SK-N-SH treated with all-trans-retinoic acid at 6 μM for 48 hours (cell line): ENCODE measurements at regions not wholly inside any gene's neighbourhood (a gene's known extent, or its start where the extent isn't known, plus 50 kb on each side); places are given as distances from the start of the nearest gene placed in this dataset.

Source experiments
- ATAC-seq: fragments of 200-7000 bp; cut with Tn5 transposase; 3 replicates; pipeline ENCODE4 v1.9.1; 2020; ENCODE audit warnings: mild to moderate bottlenecking, moderate library complexity
- ARNTL ChIP-seq: fragments of 450-650 bp; formaldehyde crosslinking; IDR thresholded peaks from 2 replicates; pipeline ENCODE4 v1.5.0; 2020; ENCODE audit warnings: low read depth, mild to moderate bottlenecking, moderate library complexity, borderline replicate concordance
- BACH2 ChIP-seq: fragments of 250-450 bp; sonication (Bioruptor Pico); IDR thresholded peaks from 2 replicates; pipeline ENCODE4 v1.9.0; 2021; ENCODE audit warnings: mild to moderate bottlenecking, borderline replicate concordance
- CSDC2 ChIP-seq: fragments of 250-450 bp; sonication (Bioruptor Pico); IDR thresholded peaks from 2 replicates; pipeline ENCODE4 v1.5.0; 2020; ENCODE audit warnings: mild to moderate bottlenecking, moderate library complexity
- CSRNP3 ChIP-seq: fragments of 250-450 bp; sonication (Bioruptor Pico); IDR thresholded peaks from 2 replicates; pipeline ENCODE4 v1.5.1; 2021; ENCODE audit warnings: mild to moderate bottlenecking, moderate library complexity
- ESRRG ChIP-seq: fragments of 250-450 bp; sonication (Bioruptor Pico); IDR thresholded peaks from 2 replicates; pipeline ENCODE4 v1.6.1; 2021; ENCODE audit warnings: mild to moderate bottlenecking
- GLIS3 ChIP-seq: fragments of 250-450 bp; sonication (Bioruptor Pico); IDR thresholded peaks from 2 replicates; pipeline ENCODE4 v1.5.0; 2020; ENCODE audit warnings: mild to moderate bottlenecking, moderate library complexity
- ISL1 ChIP-seq: fragments of 250-450 bp; sonication (Bioruptor Pico); IDR thresholded peaks from 2 replicates; pipeline ENCODE4 v2.1.2; 2022; ENCODE audit warnings: mild to moderate bottlenecking, moderate library complexity
- OSR1 ChIP-seq: fragments of 250-450 bp; sonication (Bioruptor Pico); IDR thresholded peaks from 2 replicates; pipeline ENCODE4 v1.8.0; 2022; ENCODE audit warnings: moderate library complexity, mild to moderate bottlenecking, inconsistent platforms
- POU6F1 ChIP-seq: fragments of 250-450 bp; sonication (Bioruptor Pico); IDR thresholded peaks from 2 replicates; pipeline ENCODE4 v1.8.0; 2021; ENCODE audit warnings: low read depth, mild to moderate bottlenecking, moderate library complexity, borderline replicate concordance
- PPARA ChIP-seq: fragments of 250-450 bp; sonication (Bioruptor Pico); IDR thresholded peaks from 2 replicates; pipeline ENCODE4 v1.5.0; 2020; ENCODE audit warnings: mild to moderate bottlenecking, borderline replicate concordance
- RARB ChIP-seq: fragments of 250-450 bp; sonication (Bioruptor Pico); IDR thresholded peaks from 2 replicates; pipeline ENCODE4 v1.8.0; 2021; ENCODE audit warnings: mild to moderate bottlenecking, moderate library complexity
- SNAI2 ChIP-seq: fragments of 250-450 bp; sonication (Bioruptor Pico); IDR thresholded peaks from 2 replicates; pipeline ENCODE4 v1.5.0; 2020; ENCODE audit warnings: mild to moderate bottlenecking, moderate library complexity
- TOX ChIP-seq: fragments of 250-450 bp; sonication (Bioruptor Pico); IDR thresholded peaks from 2 replicates; pipeline ENCODE4 v1.8.0; 2021; ENCODE audit warnings: mild to moderate bottlenecking, moderate library complexity, borderline replicate concordance
- ZC3H10 ChIP-seq: fragments of 250-450 bp; sonication (Bioruptor Pico); IDR thresholded peaks from 2 replicates; pipeline ENCODE4 v1.5.1; 2021; ENCODE audit warnings: mild to moderate bottlenecking, moderate library complexity
- ZFP3 ChIP-seq: fragments of 250-450 bp; sonication (Bioruptor Pico); IDR thresholded peaks from 2 replicates; pipeline ENCODE4 v1.5.0; 2020; ENCODE audit warnings: mild to moderate bottlenecking, moderate library complexity
- ZFP30 ChIP-seq: fragments of 450-650 bp; formaldehyde crosslinking; IDR thresholded peaks from 2 replicates; pipeline ENCODE4 v1.5.0; 2022; ENCODE audit warnings: mild to moderate bottlenecking, moderate library complexity
- ZNF565 ChIP-seq: fragments of 450-650 bp; formaldehyde crosslinking; conservative IDR thresholded peaks from 2 replicates; pipeline ENCODE4 v1.5.0; 2020; ENCODE audit warnings: low read depth, mild to moderate bottlenecking, moderate library complexity
- ZNF70 ChIP-seq: fragments of 450-650 bp; formaldehyde crosslinking; IDR thresholded peaks from 2 replicates; pipeline ENCODE4 v1.5.0; 2020; ENCODE audit warnings: mild to moderate bottlenecking, moderate library complexity
- ZNF8 ChIP-seq: fragments of 450-650 bp; formaldehyde crosslinking; IDR thresholded peaks from 2 replicates; pipeline ENCODE4 v1.5.0; 2020; ENCODE audit warnings: mild to moderate bottlenecking, moderate library complexity
- TF ChIP-seq, protein P1 (sequence below): fragments of 250-450 bp; sonication (Bioruptor Pico); IDR thresholded peaks from 2 replicates; pipeline ENCODE4 v1.5.1; 2020; ENCODE audit warnings: low read depth, mild to moderate bottlenecking, moderate library complexity
- TF ChIP-seq, protein P2 (sequence below): fragments of 250-450 bp; sonication (Bioruptor Pico); IDR thresholded peaks from 2 replicates; pipeline ENCODE4 v1.8.0; 2020; ENCODE audit warnings: mild to moderate bottlenecking, moderate library complexity, borderline replicate concordance

- TF ChIP-seq GLIS3 (CRISPR knock-in tag) = no peak
- no peak for TF ChIP-seq BACH2
- no peak for TF ChIP-seq PPARA (CRISPR knock-in tag)
- no peak for TF ChIP-seq ESRRG
- TF ChIP-seq, protein P1, sequence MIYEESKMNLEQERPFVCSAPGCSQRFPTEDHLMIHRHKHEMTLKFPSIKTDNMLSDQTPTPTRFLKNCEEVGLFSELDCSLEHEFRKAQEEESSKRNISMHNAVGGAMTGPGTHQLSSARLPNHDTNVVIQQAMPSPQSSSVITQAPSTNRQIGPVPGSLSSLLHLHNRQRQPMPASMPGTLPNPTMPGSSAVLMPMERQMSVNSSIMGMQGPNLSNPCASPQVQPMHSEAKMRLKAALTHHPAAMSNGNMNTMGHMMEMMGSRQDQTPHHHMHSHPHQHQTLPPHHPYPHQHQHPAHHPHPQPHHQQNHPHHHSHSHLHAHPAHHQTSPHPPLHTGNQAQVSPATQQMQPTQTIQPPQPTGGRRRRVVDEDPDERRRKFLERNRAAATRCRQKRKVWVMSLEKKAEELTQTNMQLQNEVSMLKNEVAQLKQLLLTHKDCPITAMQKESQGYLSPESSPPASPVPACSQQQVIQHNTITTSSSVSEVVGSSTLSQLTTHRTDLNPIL (CRISPR knock-in tag) = no peak
- TF ChIP-seq RARB (CRISPR knock-in tag) = no peak
- TF ChIP-seq ZFP30 = no peak
- no peak for TF ChIP-seq ZNF70 (CRISPR knock-in tag)
- TF ChIP-seq CSRNP3 (CRISPR knock-in tag) = no peak
- no peak for TF ChIP-seq OSR1
- TF ChIP-seq ARNTL = no peak
- TF ChIP-seq ISL1 (CRISPR knock-in tag) = no peak
- no peak for TF ChIP-seq ZNF8
- no peak for TF ChIP-seq CSDC2 (CRISPR knock-in tag)
- no peak for TF ChIP-seq ZFP3 (CRISPR knock-in tag)
- TF ChIP-seq TOX (CRISPR knock-in tag) = no peak
- no peak for TF ChIP-seq POU6F1
- no peak for ATAC-seq
These were observed 91.0 kb downstream of the IGLL5 start for GRCh38 chr22:22978637-22979036.

GRCh38 chr22:22979121-22979724 is 91.1 kb upstream of the GNAZ start:
- ATAC-seq = no peak
- TF ChIP-seq OSR1 (no peak), ZNF565 (CRISPR knock-in tag) (no peak), BACH2 (no peak), CSDC2 (CRISPR knock-in tag) (no peak), ZC3H10 (no peak), SNAI2 (CRISPR knock-in tag) (no peak), ZFP3 (CRISPR knock-in tag) (no peak), TOX (CRISPR knock-in tag) (no peak), ESRRG (no peak), ZFP30 (no peak), PPARA (CRISPR knock-in tag) (no peak)
- TF ChIP-seq, protein P1 (CRISPR knock-in tag) = no peak
- TF ChIP-seq, protein P2, sequence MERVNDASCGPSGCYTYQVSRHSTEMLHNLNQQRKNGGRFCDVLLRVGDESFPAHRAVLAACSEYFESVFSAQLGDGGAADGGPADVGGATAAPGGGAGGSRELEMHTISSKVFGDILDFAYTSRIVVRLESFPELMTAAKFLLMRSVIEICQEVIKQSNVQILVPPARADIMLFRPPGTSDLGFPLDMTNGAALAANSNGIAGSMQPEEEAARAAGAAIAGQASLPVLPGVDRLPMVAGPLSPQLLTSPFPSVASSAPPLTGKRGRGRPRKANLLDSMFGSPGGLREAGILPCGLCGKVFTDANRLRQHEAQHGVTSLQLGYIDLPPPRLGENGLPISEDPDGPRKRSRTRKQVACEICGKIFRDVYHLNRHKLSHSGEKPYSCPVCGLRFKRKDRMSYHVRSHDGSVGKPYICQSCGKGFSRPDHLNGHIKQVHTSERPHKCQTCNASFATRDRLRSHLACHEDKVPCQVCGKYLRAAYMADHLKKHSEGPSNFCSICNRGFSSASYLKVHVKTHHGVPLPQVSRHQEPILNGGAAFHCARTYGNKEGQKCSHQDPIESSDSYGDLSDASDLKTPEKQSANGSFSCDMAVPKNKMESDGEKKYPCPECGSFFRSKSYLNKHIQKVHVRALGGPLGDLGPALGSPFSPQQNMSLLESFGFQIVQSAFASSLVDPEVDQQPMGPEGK (CRISPR knock-in tag) = no peak

GRCh38 chr22:22979954-22980353 is 90.4 kb upstream of the GNAZ start:
- no peak for TF ChIP-seq CSRNP3 (CRISPR knock-in tag)
- no peak for TF ChIP-seq BACH2
- TF ChIP-seq OSR1 = no peak
- no peak for TF ChIP-seq GLIS3 (CRISPR knock-in tag)
- TF ChIP-seq RARB (CRISPR knock-in tag) = no peak
- no peak for TF ChIP-seq ZNF8
- TF ChIP-seq ZNF565 (CRISPR knock-in tag) = no peak
- TF ChIP-seq SNAI2 (CRISPR knock-in tag) = no peak
- TF ChIP-seq ISL1 (CRISPR knock-in tag) = no peak
- no peak for TF ChIP-seq CSDC2 (CRISPR knock-in tag)
- no peak for TF ChIP-seq ARNTL
- ATAC-seq = no peak
